ENCODE measurements at regions not wholly inside any gene's neighbourhood (a gene's known extent, or its start where the extent isn't known, plus 50 kb on each side); places are given as distances from the start of the nearest gene placed in this dataset.

DNA sequence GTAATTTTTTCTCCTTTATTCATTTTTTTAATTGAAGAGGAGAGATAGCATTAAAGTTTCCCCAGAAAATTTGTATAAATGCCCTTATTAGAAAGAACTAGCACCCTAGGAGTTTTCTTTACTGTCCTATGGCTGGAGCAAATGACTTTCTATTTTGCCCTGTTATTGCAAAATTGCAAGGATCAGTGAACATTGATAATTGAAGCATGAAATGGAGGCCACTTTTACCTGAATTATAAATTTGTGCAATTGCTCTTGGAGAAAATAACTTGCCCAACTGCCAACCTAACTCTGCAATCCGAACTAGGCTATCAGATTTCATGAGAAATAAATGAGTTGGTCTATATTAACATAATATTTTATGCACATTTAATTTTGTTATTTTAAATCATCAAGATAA is 111.9 kb downstream of the MTRR start:
- dilution Hi-C loops (cut with MboI; ENCODE audit: extremely low pct_ligation_motif_present, low sequenced_read_pairs), result no loop called here
- no peak overlapping the region for H3K4me3 ChIP-seq (ENCODE audit: control insufficient read depth in 2 of 3, extremely low read depth in 1 of 3, insufficient read depth in 2 of 3, low read depth in 1 of 3, low read length in 3 of 3)
- no peaks in the 10 kb centered on the region for H4K20me1 ChIP-seq (ENCODE audit: control insufficient read depth, extremely low read depth, insufficient read depth, low read length)
- FAIRE-seq (no peak), DNase-seq (ENCODE audit: low read depth, low spot score) (no peak)
- H3K4me1 ChIP-seq (ENCODE audit: control insufficient read depth, extremely low read depth, insufficient read depth, low read length), result no peaks in the 10 kb centered on the region
- no peaks in the 10 kb centered on the region for H3K27me3 ChIP-seq (ENCODE audit: control insufficient read depth, extremely low read depth, insufficient read depth, low read length)
- H3K9me1 ChIP-seq (ENCODE audit: control insufficient read depth, extremely low read depth, insufficient read depth, low read length), result no peaks in the 10 kb centered on the region
- no peak overlapping the region for H3K27ac ChIP-seq (ENCODE audit: control insufficient read depth, insufficient read depth, low read length)
- H3K36me3 ChIP-seq (ENCODE audit: control insufficient read depth in 2 of 2, extremely low read depth in 1 of 2, insufficient read depth in 2 of 2, low read length in 2 of 2), result no peaks in the 10 kb centered on the region
- H3K9me3 ChIP-seq (ENCODE audit: control insufficient read depth, low read depth, low read length), result peaks cover 5% of the 10 kb centered on the region
- H3K4me2 ChIP-seq (ENCODE audit: control insufficient read depth, extremely low read depth, insufficient read depth, low read depth, low read length), result no peak overlapping the region
- TF ChIP-seq CTCF (optimal IDR thresholded peaks at IDR 0.05 in 1 of 3, IDR thresholded peaks at IDR 0.05 in 1 of 3, conservative IDR thresholded peaks at IDR 0.05 in 1 of 3; ENCODE audit: extremely low read depth in 1 of 3, insufficient read depth in 2 of 3, low read length in 3 of 3), result no peak
- TF ChIP-seq EZH2 (IDR thresholded peaks at IDR 0.05; ENCODE audit: low read length), result no peak
- H2AFZ ChIP-seq (ENCODE audit: control insufficient read depth, low read length), result no peak overlapping the region
- no peak overlapping the region for H3K9ac ChIP-seq (ENCODE audit: control insufficient read depth, extremely low read depth, insufficient read depth, low read length)
- H3K79me2 ChIP-seq (ENCODE audit: control insufficient read depth, insufficient read depth, low read length), result no peaks in the 10 kb centered on the region

GRCh38 chr5:7983433-7983832 is 114.5 kb downstream of the MTRR start:
- no peaks in the 10 kb centered on the region for H3K4me1 ChIP-seq (ENCODE audit: control insufficient read depth, extremely low read depth, insufficient read depth, low read length)
- TF ChIP-seq EZH2 (IDR thresholded peaks at IDR 0.05; ENCODE audit: low read length) (no peak), CTCF (optimal IDR thresholded peaks at IDR 0.05 in 1 of 3, IDR thresholded peaks at IDR 0.05 in 1 of 3, conservative IDR thresholded peaks at IDR 0.05 in 1 of 3; ENCODE audit: extremely low read depth in 1 of 3, insufficient read depth in 2 of 3, low read length in 3 of 3) (no peak)
- H3K4me3 ChIP-seq (ENCODE audit: control insufficient read depth in 2 of 3, extremely low read depth in 1 of 3, insufficient read depth in 2 of 3, low read depth in 1 of 3, low read length in 3 of 3), result no peak overlapping the region
- no peaks in the 10 kb centered on the region for H3K9me1 ChIP-seq (ENCODE audit: control insufficient read depth, extremely low read depth, insufficient read depth, low read length)
- DNase-seq (ENCODE audit: low read depth, low spot score), result no peak
- H3K79me2 ChIP-seq (ENCODE audit: control insufficient read depth, insufficient read depth, low read length), result no peaks in the 10 kb centered on the region
- FAIRE-seq, result no peak
- H3K9ac ChIP-seq (ENCODE audit: control insufficient read depth, extremely low read depth, insufficient read depth, low read length), result no peak overlapping the region
- H3K9me3 ChIP-seq (ENCODE audit: control insufficient read depth, low read depth, low read length), result peaks cover 5% of the 10 kb centered on the region
- dilution Hi-C loops (cut with MboI; ENCODE audit: extremely low pct_ligation_motif_present, low sequenced_read_pairs), result no loop called here
- H3K27ac ChIP-seq (ENCODE audit: control insufficient read depth, insufficient read depth, low read length), result no peak overlapping the region
- H3K36me3 ChIP-seq (ENCODE audit: control insufficient read depth in 2 of 2, extremely low read depth in 1 of 2, insufficient read depth in 2 of 2, low read length in 2 of 2), result no peaks in the 10 kb centered on the region
- no peak overlapping the region for H2AFZ ChIP-seq (ENCODE audit: control insufficient read depth, low read length)
- no peaks in the 10 kb centered on the region for H4K20me1 ChIP-seq (ENCODE audit: control insufficient read depth, extremely low read depth, insufficient read depth, low read length)
- no peaks in the 10 kb centered on the region for H3K27me3 ChIP-seq (ENCODE audit: control insufficient read depth, extremely low read depth, insufficient read depth, low read length)
- H3K4me2 ChIP-seq (ENCODE audit: control insufficient read depth, extremely low read depth, insufficient read depth, low read depth, low read length), result no peak overlapping the region

All from keratinocyte (primary cell).